Left lung (tissue), 4 donors: ENCODE measurements at regions not wholly inside any gene's neighbourhood (a gene's known extent, or its start where the extent isn't known, plus 50 kb on each side); places are given as distances from the start of the nearest gene placed in this dataset.
A peak's percentile ranks its signal among the peaks of the same experiment; 100 is the strongest.

Experiments used
- ATAC-seq: fragments of 200-7000 bp; cut with Tn5 transposase; one replicate; pipeline ENCODE4 v1.9.1; 2020; ENCODE audit warnings: moderate library complexity
- DNase-seq, 4 donors: peaks; one replicate each; pipeline ENCODE4 v3.0.0-alpha.2; 2013 to 2020
- H3K27ac ChIP-seq, 2 donors: fragments of 200-600 bp; sonication (generic) in 1 of 2; one replicate each; pipeline versions ENCODE4 v1.5.0 to v1.8.0; 2020 to 2021
- H3K27me3 ChIP-seq, 2 donors: fragments of 200-600 bp; sonication (generic) in 1 of 2; one replicate each; pipeline versions ENCODE4 v1.5.0 to v1.8.0; 2020 to 2021
- H3K36me3 ChIP-seq, 2 donors: fragments of 200-600 bp; sonication (generic) in 1 of 2; one replicate each; pipeline versions ENCODE4 v1.5.0 to v1.8.0; 2020 to 2021
- H3K4me1 ChIP-seq, 2 donors: fragments of 200-600 bp; one replicate each; pipeline ENCODE4 v1.8.0; 2021
- H3K4me3 ChIP-seq, 2 donors: fragments of 200-600 bp; sonication (generic) in 1 of 2; one replicate each; pipeline versions ENCODE4 v1.5.0 to v1.8.0; 2020 to 2021; ENCODE audit warnings: mild to moderate bottlenecking in 1 of 2
- H3K9me3 ChIP-seq, 2 donors: fragments of 200-600 bp; sonication (generic) in 1 of 2; one replicate each; pipeline versions ENCODE4 v1.5.0 to v1.8.0; 2020 to 2021
- CTCF ChIP-seq, 2 donors: fragments of 200-600 bp; sonication (generic) in 1 of 2; IDR thresholded peaks; one replicate each; pipeline versions ENCODE4 v1.5.0 to v1.8.0; 2021; ENCODE audit warnings: antibody characterized with exemption in 2 of 2
- intact Hi-C, 2 donors: fragments of 100-400 bp; cut with DNase I; formaldehyde crosslinking; loops; one replicate each; pipeline versions ENCODE4 v1.11.2 to v1.14.2; 2022
- donor health status: DM: no; HTN: yes; CAD: no.
- donor health status: DM: no; HTN: no; CAD: no.

DNA sequence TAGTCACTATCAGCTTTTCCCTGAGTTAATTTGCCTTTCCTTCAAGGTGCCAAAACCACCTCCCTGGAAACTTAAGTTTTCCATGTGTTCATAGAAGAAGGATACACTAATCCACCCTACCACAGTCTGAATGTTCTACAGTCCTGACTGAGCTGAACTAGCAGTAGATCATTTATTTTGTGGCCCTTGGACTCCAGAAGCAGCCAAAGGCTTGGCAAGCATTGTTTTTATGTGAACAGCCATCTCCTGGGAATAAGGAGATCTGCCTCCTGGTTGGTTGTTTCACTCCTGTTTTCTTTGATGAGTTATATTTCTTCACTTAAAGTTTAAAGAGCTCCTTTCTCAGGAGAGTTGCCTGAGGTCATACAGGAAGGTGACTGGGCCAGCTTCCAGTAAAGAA lies 634.6 kb upstream of the SOX9 start:
- H3K27me3 ChIP-seq = no peaks in the 10 kb centered on the region
- no peaks in the 10 kb centered on the region for H3K4me1 ChIP-seq
- H3K27ac ChIP-seq = no peak overlapping the region
- TF ChIP-seq CTCF (IDR thresholded peaks at IDR 0.05) = no peak
- DNase-seq (no peak), ATAC-seq (no peak)
- no peaks in the 10 kb centered on the region for H3K9me3 ChIP-seq
- no peaks in the 10 kb centered on the region for H3K36me3 ChIP-seq
- intact Hi-C loops = no loop called here
- H3K4me3 ChIP-seq = no peak overlapping the region

GRCh38 chr17:71488851-71489250 lies 632.0 kb upstream of the SOX9 start:
- H3K4me3 ChIP-seq = no peak overlapping the region
- intact Hi-C loops = no loop called here
- no peaks in the 10 kb centered on the region for H3K4me1 ChIP-seq
- TF ChIP-seq CTCF (IDR thresholded peaks at IDR 0.05) = no peak
- H3K9me3 ChIP-seq = no peaks in the 10 kb centered on the region
- ATAC-seq = no peak
- no peaks in the 10 kb centered on the region for H3K36me3 ChIP-seq
- H3K27ac ChIP-seq = no peak overlapping the region
- no peak for DNase-seq
- no peaks in the 10 kb centered on the region for H3K27me3 ChIP-seq

- no peaks in the 10 kb centered on the region for H3K9me3 ChIP-seq
- peak; percentile 34 for ATAC-seq
- DNase-seq = no peak
- intact Hi-C loops = no loop called here
- TF ChIP-seq CTCF (IDR thresholded peaks at IDR 0.05) = no peak
- no peaks in the 10 kb centered on the region for H3K27me3 ChIP-seq
- H3K4me3 ChIP-seq = no peak overlapping the region
- H3K27ac ChIP-seq = no peak overlapping the region
- no peaks in the 10 kb centered on the region for H3K4me1 ChIP-seq
- H3K36me3 ChIP-seq = no peaks in the 10 kb centered on the region
Observed at GRCh38 chr17:71494062-71494855, 626.6 kb upstream of the SOX9 start.

GRCh38 chr17:71495420-71495819 lies 625.4 kb upstream of the SOX9 start:
- Histone ChIP-seq H3K4me3 (no peak overlapping the region), H3K36me3 (no peaks in the 10 kb centered on the region), H3K27ac (no peak overlapping the region), H3K9me3 (no peaks in the 10 kb centered on the region), H3K4me1 (no peaks in the 10 kb centered on the region), H3K27me3 (no peaks in the 10 kb centered on the region)
- DNase-seq = no peak
- no peak for ATAC-seq
- intact Hi-C loops = no loop called here
- TF ChIP-seq CTCF (IDR thresholded peaks at IDR 0.05) = no peak

- TF ChIP-seq CTCF (IDR thresholded peaks at IDR 0.05) = no peak
- Histone ChIP-seq H3K4me1 (no peaks in the 10 kb centered on the region), H3K9me3 (no peaks in the 10 kb centered on the region), H3K27ac (no peak overlapping the region), H3K27me3 (no peaks in the 10 kb centered on the region), H3K4me3 (no peak overlapping the region), H3K36me3 (no peaks in the 10 kb centered on the region)
- intact Hi-C loops = no loop called here
- ATAC-seq (no peak), DNase-seq (no peak)
Observed at GRCh38 chr17:71496552-71496951, 624.3 kb upstream of the SOX9 start.
